ENCODE measurements at regions not wholly inside any gene's neighbourhood (a gene's known extent, or its start where the extent isn't known, plus 50 kb on each side); places are given as distances from the start of the nearest gene placed in this dataset.

GRCh38 chr17:33695431-33695830, 402.3 kb upstream of the ASIC2 start (continued):
- TF ChIP-seq TSHZ2 (CRISPR knock-in tag; IDR thresholded peaks at IDR 0.05) (no peak), CSRNP3 (CRISPR knock-in tag; IDR thresholded peaks at IDR 0.05) (no peak), ZFP30 (CRISPR knock-in tag; IDR thresholded peaks at IDR 0.05) (no peak)

- TF ChIP-seq OSR1 (CRISPR knock-in tag; IDR thresholded peaks at IDR 0.05), result no peak
- no peak for TF ChIP-seq PPARA (CRISPR knock-in tag; IDR thresholded peaks at IDR 0.05; ENCODE audit: borderline replicate concordance)
- no peak for TF ChIP-seq CSDC2 (CRISPR knock-in tag; IDR thresholded peaks at IDR 0.05)
- TF ChIP-seq TOX (CRISPR knock-in tag; IDR thresholded peaks at IDR 0.05; ENCODE audit: borderline replicate concordance), result no peak
- TF ChIP-seq ZFP3 (CRISPR knock-in tag; IDR thresholded peaks at IDR 0.05), result no peak
- TF ChIP-seq GLIS3 (CRISPR knock-in tag; IDR thresholded peaks at IDR 0.05), result no peak
- TF ChIP-seq CREB5 (CRISPR knock-in tag; IDR thresholded peaks at IDR 0.05; ENCODE audit: low read depth), result no peak
- TF ChIP-seq CSRNP3 (CRISPR knock-in tag; IDR thresholded peaks at IDR 0.05), result no peak
- TF ChIP-seq POU6F1 (CRISPR knock-in tag; IDR thresholded peaks at IDR 0.05; ENCODE audit: borderline replicate concordance, low read depth), result no peak
- no peak for TF ChIP-seq ZNF8 (CRISPR knock-in tag; IDR thresholded peaks at IDR 0.05)
- no peak for TF ChIP-seq PATZ1 (CRISPR knock-in tag; IDR thresholded peaks at IDR 0.05; ENCODE audit: borderline replicate concordance)
- TF ChIP-seq ARNTL (CRISPR knock-in tag; IDR thresholded peaks at IDR 0.05; ENCODE audit: borderline replicate concordance, low read depth), result no peak
- TF ChIP-seq ZC3H10 (CRISPR knock-in tag; IDR thresholded peaks at IDR 0.05), result no peak
- no peak for TF ChIP-seq ESRRG (CRISPR knock-in tag; IDR thresholded peaks at IDR 0.05)
- no peak for TF ChIP-seq TSHZ2 (CRISPR knock-in tag; IDR thresholded peaks at IDR 0.05)
- TF ChIP-seq BACH2 (CRISPR knock-in tag; IDR thresholded peaks at IDR 0.05; ENCODE audit: borderline replicate concordance), result no peak
- ATAC-seq, result no peak
These were observed 403.0 kb upstream of the ASIC2 start for GRCh38 chr17:33696102-33696501.
